Subcutaneous abdominal adipose tissue (tissue), 5 donors: ENCODE measurements at regions not wholly inside any gene's neighbourhood (a gene's known extent, or its start where the extent isn't known, plus 50 kb on each side); places are given as distances from the start of the nearest gene placed in this dataset.

ENCODE experiments used
- H3K27ac ChIP-seq: one replicate; pipeline ENCODE4 v1.7.0; 2013; ENCODE audit warnings: low read depth, mild to moderate bottlenecking, inconsistent platforms, low read length, moderate library complexity
- H3K27me3 ChIP-seq, 5 donors: one replicate each; pipeline ENCODE4 v1.7.0; 2013; ENCODE audit warnings: low read length in 5 of 5, inconsistent platforms in 1 of 5; ENCODE audit not compliant: control insufficient read depth in 5 of 5, insufficient read depth in 4 of 5
- H3K36me3 ChIP-seq, 5 donors: one replicate each; pipeline ENCODE4 v1.7.0; 2013; ENCODE audit warnings: low read length in 5 of 5; ENCODE audit not compliant: control insufficient read depth in 5 of 5, insufficient read depth in 5 of 5
- H3K4me1 ChIP-seq, 5 donors: one replicate each; pipeline ENCODE4 v1.7.0; 2013; ENCODE audit warnings: low read length in 5 of 5, mild to moderate bottlenecking in 3 of 5, moderate library complexity in 1 of 5; ENCODE audit not compliant: control insufficient read depth in 5 of 5, insufficient read depth in 5 of 5
- H3K4me3 ChIP-seq, 5 donors: one replicate each; pipeline ENCODE4 v1.7.0; 2013; ENCODE audit warnings: low read length in 5 of 5, low read depth in 1 of 5
- H3K9ac ChIP-seq, 5 donors: one replicate each; pipeline ENCODE4 v1.7.0; 2013; ENCODE audit warnings: low read length in 5 of 5, mild to moderate bottlenecking in 4 of 5, moderate library complexity in 3 of 5
- H3K9me3 ChIP-seq, 5 donors: one replicate each; pipeline ENCODE4 v1.7.0; 2013; ENCODE audit warnings: low read length in 5 of 5; ENCODE audit not compliant: control insufficient read depth in 5 of 5
- donor health status: healthy.
- donor health status: healthy.
- donor health status: healthy.
- donor health status: healthy.
- donor health status: healthy.

GRCh38 chr5:18028036-18028435 is 393.8 kb downstream of the TAF11L14 start:
- Histone ChIP-seq H3K9ac (no peak overlapping the region), H3K36me3 (no peaks in the 10 kb centered on the region), H3K9me3 (peaks cover 0 to 3% (median 0%) of the 10 kb centered on the region in 5 donors), H3K27me3 (no peaks in the 10 kb centered on the region), H3K27ac (no peak overlapping the region), H3K4me3 (no peak overlapping the region), H3K4me1 (no peaks in the 10 kb centered on the region)

- H3K9ac ChIP-seq: no peak overlapping the region
- no peak overlapping the region for H3K4me3 ChIP-seq
- no peaks in the 10 kb centered on the region for H3K36me3 ChIP-seq
- H3K27ac ChIP-seq: no peak overlapping the region
- no peaks in the 10 kb centered on the region for H3K4me1 ChIP-seq
- no peaks in the 10 kb centered on the region for H3K27me3 ChIP-seq
- H3K9me3 ChIP-seq: no peaks in the 10 kb centered on the region
Measured at GRCh38 chr5:18032744-18033143, 398.5 kb downstream of the TAF11L14 start.

GRCh38 chr5:18036531-18036930 is 402.3 kb downstream of the TAF11L14 start:
- no peak overlapping the region for H3K9ac ChIP-seq
- no peaks in the 10 kb centered on the region for H3K36me3 ChIP-seq
- no peaks in the 10 kb centered on the region for H3K27me3 ChIP-seq
- no peak overlapping the region for H3K4me3 ChIP-seq
- no peaks in the 10 kb centered on the region for H3K9me3 ChIP-seq
- H3K4me1 ChIP-seq: no peaks in the 10 kb centered on the region
- H3K27ac ChIP-seq: no peak overlapping the region

GRCh38 chr5:18037718-18038117 is 403.5 kb downstream of the TAF11L14 start:
- H3K27ac ChIP-seq: no peak overlapping the region
- no peak overlapping the region for H3K9ac ChIP-seq
- no peaks in the 10 kb centered on the region for H3K27me3 ChIP-seq
- no peak overlapping the region for H3K4me3 ChIP-seq
- H3K9me3 ChIP-seq: no peaks in the 10 kb centered on the region
- H3K4me1 ChIP-seq: no peaks in the 10 kb centered on the region
- no peaks in the 10 kb centered on the region for H3K36me3 ChIP-seq

- Histone ChIP-seq H3K9me3 (no peaks in the 10 kb centered on the region), H3K4me1 (no peaks in the 10 kb centered on the region), H3K9ac (no peak overlapping the region), H3K36me3 (no peaks in the 10 kb centered on the region), H3K27ac (no peak overlapping the region), H3K4me3 (no peak overlapping the region), H3K27me3 (no peaks in the 10 kb centered on the region)
Measured at GRCh38 chr5:18043344-18043743, 409.1 kb downstream of the TAF11L14 start.

- no peaks in the 10 kb centered on the region for H3K36me3 ChIP-seq
- no peaks in the 10 kb centered on the region for H3K27me3 ChIP-seq
- no peak overlapping the region for H3K27ac ChIP-seq
- no peaks in the 10 kb centered on the region for H3K4me1 ChIP-seq
- H3K9me3 ChIP-seq: no peaks in the 10 kb centered on the region
- H3K9ac ChIP-seq: no peak overlapping the region
- H3K4me3 ChIP-seq: no peak overlapping the region
Measured at GRCh38 chr5:18048449-18048848, 414.2 kb downstream of the TAF11L14 start.

DNA sequence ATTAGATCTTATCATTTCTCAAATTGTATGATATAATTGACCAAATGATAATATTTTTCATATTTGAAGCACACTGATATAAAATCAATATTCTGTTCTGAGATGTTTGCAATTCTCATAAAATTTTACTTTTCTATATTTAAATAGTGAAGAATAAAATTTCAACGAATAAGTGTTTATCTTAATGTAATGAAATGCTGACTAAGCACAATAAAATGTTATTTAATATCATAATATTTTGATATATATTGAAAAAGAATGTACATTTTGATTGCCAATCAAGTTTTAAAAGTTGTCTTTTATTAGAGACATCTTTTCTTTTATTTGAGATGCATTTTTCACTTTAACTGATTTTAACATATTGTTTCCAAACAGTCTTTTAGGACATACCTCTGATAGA is 416.1 kb downstream of the TAF11L14 start:
- no peak overlapping the region for H3K9ac ChIP-seq
- no peaks in the 10 kb centered on the region for H3K4me1 ChIP-seq
- H3K27ac ChIP-seq: no peak overlapping the region
- no peaks in the 10 kb centered on the region for H3K36me3 ChIP-seq
- no peaks in the 10 kb centered on the region for H3K27me3 ChIP-seq
- H3K4me3 ChIP-seq: no peak overlapping the region
- no peaks in the 10 kb centered on the region for H3K9me3 ChIP-seq

DNA sequence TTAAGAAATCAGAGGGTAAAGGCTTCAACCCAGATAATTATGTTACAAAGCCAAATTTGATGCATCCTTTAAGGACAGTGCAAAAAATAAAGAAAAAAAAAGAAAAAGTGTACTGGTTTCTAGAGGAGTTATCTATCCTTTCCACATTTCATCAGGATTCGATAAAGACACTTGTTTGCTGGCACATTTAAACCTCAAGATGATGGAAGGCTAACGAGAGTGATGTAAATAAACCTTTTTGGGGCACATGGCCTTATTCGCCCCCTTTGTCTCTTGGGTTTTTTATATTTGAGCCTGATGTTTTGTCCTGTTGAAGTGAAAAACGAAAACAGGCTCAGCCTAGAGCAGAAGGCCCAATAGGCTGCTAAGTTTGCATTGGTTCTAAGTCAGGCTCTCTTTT is 416.5 kb downstream of the TAF11L14 start:
- no peaks in the 10 kb centered on the region for H3K27me3 ChIP-seq
- no peak overlapping the region for H3K9ac ChIP-seq
- H3K27ac ChIP-seq: no peak overlapping the region
- H3K4me1 ChIP-seq: no peaks in the 10 kb centered on the region
- H3K36me3 ChIP-seq: no peaks in the 10 kb centered on the region
- no peaks in the 10 kb centered on the region for H3K9me3 ChIP-seq
- H3K4me3 ChIP-seq: no peak overlapping the region

GRCh38 chr5:18051953-18052352 is 417.7 kb downstream of the TAF11L14 start:
- Histone ChIP-seq H3K4me1 (no peaks in the 10 kb centered on the region), H3K9ac (no peak overlapping the region), H3K9me3 (no peaks in the 10 kb centered on the region), H3K27me3 (no peaks in the 10 kb centered on the region), H3K36me3 (no peaks in the 10 kb centered on the region), H3K4me3 (no peak overlapping the region), H3K27ac (no peak overlapping the region)

GRCh38 chr5:18052569-18052968 is 418.3 kb downstream of the TAF11L14 start:
- H3K9me3 ChIP-seq: no peaks in the 10 kb centered on the region
- H3K27me3 ChIP-seq: no peaks in the 10 kb centered on the region
- H3K36me3 ChIP-seq: no peaks in the 10 kb centered on the region
- no peak overlapping the region for H3K4me3 ChIP-seq
- no peak overlapping the region for H3K9ac ChIP-seq
- H3K27ac ChIP-seq: no peak overlapping the region
- H3K4me1 ChIP-seq: no peaks in the 10 kb centered on the region

- no peak overlapping the region for H3K4me3 ChIP-seq
- no peak overlapping the region for H3K9ac ChIP-seq
- H3K36me3 ChIP-seq: no peaks in the 10 kb centered on the region
- H3K27me3 ChIP-seq: no peaks in the 10 kb centered on the region
- no peak overlapping the region for H3K27ac ChIP-seq
- H3K9me3 ChIP-seq: no peaks in the 10 kb centered on the region
- H3K4me1 ChIP-seq: no peaks in the 10 kb centered on the region
Measured at GRCh38 chr5:18057725-18058124, 423.5 kb downstream of the TAF11L14 start.
